KBM-7 (cell line): ENCODE measurements at regions not wholly inside any gene's neighbourhood (a gene's known extent, or its start where the extent isn't known, plus 50 kb on each side); places are given as distances from the start of the nearest gene placed in this dataset.
"Not testable (repeated sequence)": the region's sequence is repeated elsewhere in the genome, so short reads cannot be mapped to it uniquely, and the experiment has no call there.

ENCODE experiments used
- DNase-seq: peaks from one replicate; pipeline ENCODE4 v3.0.0-alpha.2; 2015
- in situ Hi-C: fragments of 300-500 bp; cut with MboI; formaldehyde crosslinking; loops from 2 replicates; pipeline ENCODE4 v1.14.3; 2020; ENCODE audit warnings: low sequenced_read_pairs, low pct_unique_long_range_greater_than_20kb, mixed read lengths

- in situ Hi-C loops, result no loop called here
- DNase-seq, result no peak
These were observed 1891.0 kb upstream of the FLRT2 start for GRCh38 chr14:83638748-83639504.

- DNase-seq, in situ Hi-C loops: not testable (repeated sequence)
These were observed 1890.5 kb upstream of the FLRT2 start for GRCh38 chr14:83639505-83639875.

DNA sequence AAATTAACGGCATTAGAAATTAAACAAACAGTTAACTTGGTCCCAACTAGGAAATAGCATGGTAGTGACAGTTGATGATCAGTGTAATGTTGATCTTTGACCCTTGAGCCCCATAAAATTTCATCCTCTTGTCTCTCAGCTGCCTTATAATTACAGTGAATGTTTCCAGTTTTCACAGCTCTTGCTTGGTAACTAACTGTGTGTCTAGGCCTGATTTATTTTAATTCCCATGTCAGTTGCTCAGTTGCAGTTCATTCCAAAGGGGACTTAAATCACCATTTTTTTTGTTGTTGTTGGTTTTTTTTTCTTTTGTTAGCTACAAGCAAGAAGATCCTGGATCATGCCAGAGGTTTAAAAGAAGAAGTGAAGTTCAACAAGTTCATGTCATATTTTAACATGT is 1883.7 kb upstream of the FLRT2 start:
- no peak for DNase-seq
- in situ Hi-C loops, result no loop called here

DNA sequence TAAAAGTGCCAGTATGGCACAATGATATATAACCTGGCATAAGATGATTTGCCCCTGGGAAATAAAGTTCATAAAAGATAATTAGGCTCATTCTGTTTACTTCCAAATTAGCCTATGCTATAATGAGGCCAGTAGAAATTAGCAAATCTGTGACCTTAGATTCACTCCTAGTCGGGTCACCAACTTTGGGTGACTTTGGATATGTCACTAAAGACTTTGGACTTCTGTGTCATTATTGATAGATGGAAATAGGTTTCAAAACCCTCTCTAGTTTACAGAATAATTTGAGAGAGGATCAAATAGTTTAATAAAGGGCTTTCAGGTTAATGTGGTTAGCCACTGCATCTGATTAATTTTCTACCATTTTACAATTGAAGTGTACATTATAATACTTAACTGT is 1869.3 kb upstream of the FLRT2 start:
- DNase-seq, result no peak
- in situ Hi-C loops, result no loop called here

- no peak for DNase-seq
- in situ Hi-C loops, result no loop called here
These were observed 1865.6 kb upstream of the FLRT2 start for GRCh38 chr14:83664389-83664788.

DNA sequence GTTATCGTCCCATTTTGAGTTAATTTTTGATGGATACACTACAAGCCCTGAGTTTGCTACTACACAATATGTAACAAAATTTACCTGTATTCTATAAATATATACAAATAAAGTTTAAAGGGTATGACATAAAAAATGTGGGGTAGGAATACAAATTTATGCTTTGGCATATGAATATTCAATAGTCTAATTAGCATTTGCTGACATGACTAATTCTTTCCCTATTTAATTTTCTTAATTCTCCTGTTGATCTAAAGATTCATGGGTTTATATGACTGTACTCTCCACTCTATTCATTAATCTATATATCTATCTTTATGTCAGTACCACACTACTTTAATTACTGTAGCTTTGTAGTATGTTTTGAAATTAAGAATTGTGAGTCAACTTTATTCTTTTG is 1840.7 kb upstream of the FLRT2 start:
- in situ Hi-C loops, result no loop called here

DNA sequence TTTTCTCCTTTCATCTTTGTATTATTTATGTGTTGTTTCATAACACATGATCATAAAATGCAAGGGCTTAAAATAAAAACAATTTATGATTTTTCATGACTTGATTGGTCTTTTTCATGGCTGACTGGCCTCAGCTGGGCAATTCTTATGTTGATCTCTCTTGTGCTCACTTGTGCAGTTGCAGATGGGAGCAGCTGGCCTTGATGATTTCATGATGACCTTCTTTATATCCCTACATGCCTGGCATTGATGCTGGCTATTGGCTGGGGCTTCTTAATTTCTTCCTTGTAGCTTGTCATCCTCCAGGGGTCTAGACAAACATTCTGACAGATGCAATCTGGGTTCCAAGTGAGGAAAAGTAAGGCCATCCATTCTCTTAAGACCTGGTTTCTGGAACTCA is 1832.8 kb upstream of the FLRT2 start:
- in situ Hi-C loops, result no loop called here
- no peak for DNase-seq

More for the DNA sequence above, 1840.7 kb upstream of the FLRT2 start:
- DNase-seq, result no peak

DNA sequence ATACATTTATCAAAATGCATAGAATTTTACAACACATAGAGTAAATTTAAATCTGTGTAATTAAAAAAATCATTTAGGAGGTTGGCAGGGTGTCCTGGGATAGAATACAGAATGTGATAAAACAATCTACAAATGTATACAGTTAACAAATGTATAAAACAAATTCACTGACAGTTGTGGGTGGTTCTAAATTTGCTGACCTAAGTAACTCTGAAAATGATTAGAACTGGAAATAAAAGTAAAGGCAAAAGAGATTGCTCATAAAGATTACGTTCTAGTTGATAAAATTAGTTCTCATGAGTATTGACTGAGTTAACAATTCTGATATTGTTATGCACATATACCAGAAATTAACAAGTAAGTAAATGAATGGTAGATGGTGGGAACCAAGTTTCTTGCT is 1827.3 kb upstream of the FLRT2 start:
- in situ Hi-C loops, result no loop called here
- DNase-seq, result no peak

GRCh38 chr14:83706231-83706954 is 1823.6 kb upstream of the FLRT2 start:
- no peak for DNase-seq
- in situ Hi-C loops, result no loop called here

DNA sequence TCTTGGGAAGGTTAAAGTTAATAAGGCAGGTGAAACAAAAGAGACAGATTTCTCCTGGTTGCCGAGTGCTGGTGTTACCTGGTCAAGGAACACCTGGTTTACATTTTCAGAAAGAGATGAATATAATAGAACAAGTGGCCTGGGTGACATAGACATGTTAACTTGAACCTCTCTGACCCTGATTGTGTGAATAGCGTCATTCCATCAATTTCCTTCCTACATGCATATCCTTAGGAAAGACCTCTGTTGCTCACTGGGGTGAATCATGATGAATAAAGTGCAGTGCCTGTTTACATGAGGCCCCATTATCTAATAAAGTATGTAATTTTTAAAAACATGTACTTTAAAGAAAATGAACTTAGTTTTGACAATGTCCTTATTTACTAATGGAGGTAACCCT is 1822.9 kb upstream of the FLRT2 start:
- DNase-seq, result no peak
- in situ Hi-C loops, result no loop called here

DNA sequence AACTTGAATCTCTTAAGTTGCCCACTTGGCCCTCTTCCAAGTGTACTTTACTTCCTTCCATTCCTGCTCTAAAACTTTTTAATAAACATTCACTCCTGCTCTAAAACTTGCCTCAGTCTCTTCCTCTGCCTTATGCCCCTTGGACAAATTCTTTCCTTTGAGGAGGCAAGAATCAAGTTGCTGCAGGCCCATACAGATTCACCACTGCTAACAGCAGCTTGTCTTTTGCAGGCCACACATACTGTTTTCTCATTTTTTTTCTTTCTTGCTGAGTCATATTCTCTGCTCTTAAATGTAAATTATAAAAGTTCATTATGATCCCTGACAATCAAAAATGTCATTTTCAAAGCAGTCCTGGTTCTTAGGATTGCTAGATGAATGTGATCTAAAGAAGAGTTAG is 1820.8 kb upstream of the FLRT2 start:
- in situ Hi-C loops, result no loop called here
- DNase-seq, result no peak

GRCh38 chr14:83711046-83711445 is 1818.9 kb upstream of the FLRT2 start:
- DNase-seq, result no peak
- in situ Hi-C loops, result no loop called here

DNA sequence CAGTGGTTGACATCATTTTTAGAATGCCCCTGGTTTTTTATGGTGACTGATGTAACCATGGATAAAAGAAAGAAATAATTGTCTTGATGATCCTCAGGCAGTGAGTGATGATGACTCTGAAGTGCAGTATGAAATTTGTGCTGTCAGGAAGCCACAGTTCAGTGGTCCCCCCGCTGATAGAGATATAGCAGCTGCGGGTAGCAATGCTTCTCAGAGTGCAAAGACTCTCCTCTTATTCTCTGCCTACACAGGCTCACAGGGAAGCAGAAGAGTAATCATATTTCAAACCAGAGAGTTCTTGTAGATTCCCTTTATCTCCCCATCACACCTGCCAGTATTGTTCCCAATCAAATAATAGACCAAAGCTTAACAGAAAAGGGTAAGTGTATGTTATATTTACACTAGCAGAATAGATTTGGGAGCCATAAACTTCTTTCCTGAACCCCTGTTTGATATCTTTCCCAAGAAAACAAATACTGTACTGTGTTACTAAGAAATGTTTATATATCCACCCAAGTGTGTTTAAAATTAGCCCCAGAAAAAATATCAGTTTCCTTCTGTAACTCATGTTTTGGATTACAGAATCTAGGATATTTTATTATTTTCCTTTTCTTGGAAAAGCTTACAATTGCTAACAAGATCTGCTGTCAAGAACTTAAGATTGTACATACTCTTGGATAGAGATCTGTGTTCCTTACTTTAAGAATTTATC is 1817.4 kb upstream of the FLRT2 start:
- no peak for DNase-seq
- in situ Hi-C loops, result no loop called here

GRCh38 chr14:83713732-83714131 is 1816.2 kb upstream of the FLRT2 start:
- in situ Hi-C loops, result no loop called here

DNA sequence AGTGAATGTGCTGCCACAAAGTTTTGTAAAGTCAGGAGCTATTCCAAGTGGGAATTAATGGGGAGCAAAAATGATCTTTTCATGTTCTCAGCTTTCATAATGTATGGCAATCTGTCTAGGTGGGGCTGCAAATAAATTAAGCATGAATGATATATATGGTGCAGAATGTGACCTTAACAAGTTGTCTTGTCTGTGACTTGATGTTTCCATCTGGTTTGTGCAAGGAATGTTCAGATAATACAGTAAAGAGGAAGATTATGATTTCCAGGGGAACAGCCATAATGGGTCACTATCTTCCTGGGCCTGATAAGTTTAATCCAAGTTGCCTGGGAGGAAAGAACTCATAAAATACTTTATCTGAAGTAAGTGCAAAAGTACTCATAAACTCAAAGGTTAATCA is 1815.8 kb upstream of the FLRT2 start:
- in situ Hi-C loops, result no loop called here
- DNase-seq, result no peak

More at GRCh38 chr14:83713732-83714131, 1816.2 kb upstream of the FLRT2 start:
- no peak for DNase-seq

GRCh38 chr14:83719435-83719834 is 1810.5 kb upstream of the FLRT2 start:
- DNase-seq, in situ Hi-C loops: not testable (repeated sequence)

DNA sequence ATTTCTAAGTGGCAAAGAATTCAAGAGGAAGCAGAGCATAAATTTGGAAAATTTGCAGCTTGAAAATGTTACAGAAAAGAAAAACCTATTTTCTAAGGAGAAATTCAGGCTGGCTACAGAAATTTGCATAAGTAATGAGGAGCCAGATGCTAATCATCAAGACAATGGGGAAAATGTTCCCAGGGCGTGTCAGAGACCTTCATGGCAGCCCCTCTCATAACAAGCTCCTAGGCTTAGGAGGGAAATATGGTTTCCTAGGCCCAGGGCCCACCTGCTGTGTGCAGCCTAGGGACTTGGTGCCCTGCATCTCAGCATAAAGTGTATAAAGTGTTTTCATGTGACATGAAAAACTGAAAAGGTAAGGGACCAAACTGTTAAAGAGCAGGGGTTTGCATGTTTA is 1796.3 kb upstream of the FLRT2 start:
- no peak for DNase-seq
- in situ Hi-C loops, result no loop called here

DNA sequence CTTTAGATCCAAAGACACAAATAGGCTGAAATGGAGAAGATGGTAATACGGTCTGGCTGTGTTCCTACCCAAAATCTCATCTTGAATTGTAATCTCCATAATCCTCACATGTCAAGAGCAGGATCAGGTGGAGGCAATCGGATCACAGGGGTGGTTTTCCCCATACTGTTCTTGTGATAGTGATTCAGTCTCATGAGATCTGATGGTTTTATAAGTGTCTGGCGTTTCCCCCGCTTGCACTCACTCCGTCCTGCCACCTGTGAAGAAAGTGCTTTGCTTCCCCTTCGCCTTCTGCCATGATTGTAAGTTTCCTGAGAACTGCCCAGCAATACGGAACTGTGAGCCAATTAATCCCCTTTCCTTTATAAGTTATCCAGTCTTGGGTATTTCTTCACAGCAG is 1795.5 kb upstream of the FLRT2 start:
- DNase-seq, result no peak
- in situ Hi-C loops, result no loop called here

DNA sequence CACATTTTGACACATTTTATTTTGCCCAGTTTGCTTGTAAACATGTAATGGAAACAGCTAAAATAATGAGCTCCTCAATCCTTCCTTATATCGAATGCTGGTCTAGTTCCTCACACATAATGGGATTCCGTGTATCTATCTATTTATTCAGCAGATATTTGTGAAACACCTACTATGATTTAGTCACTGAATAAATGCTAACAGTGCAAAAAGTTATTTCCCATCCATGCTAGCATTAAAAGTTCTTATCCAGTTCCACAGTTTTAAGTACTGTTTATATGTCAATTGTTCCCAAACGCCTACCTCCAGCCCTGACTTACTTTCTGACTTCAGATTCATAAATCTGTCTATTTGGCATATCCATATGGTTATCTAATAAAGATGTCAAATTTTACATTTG is 1788.7 kb upstream of the FLRT2 start:
- in situ Hi-C loops, result no loop called here
- no peak for DNase-seq

GRCh38 chr14:83744224-83744623 is 1785.7 kb upstream of the FLRT2 start:
- in situ Hi-C loops, result no loop called here

More at GRCh38 chr14:83744224-83744623, 1785.7 kb upstream of the FLRT2 start:
- no peak for DNase-seq
